ENCODE measurements at regions not wholly inside any gene's neighbourhood (a gene's known extent, or its start where the extent isn't known, plus 50 kb on each side); places are given as distances from the start of the nearest gene placed in this dataset.

- TF ChIP-seq, protein P1, sequence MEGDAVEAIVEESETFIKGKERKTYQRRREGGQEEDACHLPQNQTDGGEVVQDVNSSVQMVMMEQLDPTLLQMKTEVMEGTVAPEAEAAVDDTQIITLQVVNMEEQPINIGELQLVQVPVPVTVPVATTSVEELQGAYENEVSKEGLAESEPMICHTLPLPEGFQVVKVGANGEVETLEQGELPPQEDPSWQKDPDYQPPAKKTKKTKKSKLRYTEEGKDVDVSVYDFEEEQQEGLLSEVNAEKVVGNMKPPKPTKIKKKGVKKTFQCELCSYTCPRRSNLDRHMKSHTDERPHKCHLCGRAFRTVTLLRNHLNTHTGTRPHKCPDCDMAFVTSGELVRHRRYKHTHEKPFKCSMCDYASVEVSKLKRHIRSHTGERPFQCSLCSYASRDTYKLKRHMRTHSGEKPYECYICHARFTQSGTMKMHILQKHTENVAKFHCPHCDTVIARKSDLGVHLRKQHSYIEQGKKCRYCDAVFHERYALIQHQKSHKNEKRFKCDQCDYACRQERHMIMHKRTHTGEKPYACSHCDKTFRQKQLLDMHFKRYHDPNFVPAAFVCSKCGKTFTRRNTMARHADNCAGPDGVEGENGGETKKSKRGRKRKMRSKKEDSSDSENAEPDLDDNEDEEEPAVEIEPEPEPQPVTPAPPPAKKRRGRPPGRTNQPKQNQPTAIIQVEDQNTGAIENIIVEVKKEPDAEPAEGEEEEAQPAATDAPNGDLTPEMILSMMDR (IDR thresholded peaks at IDR 0.05), result no peak
- TF ChIP-seq POLR2A (IDR thresholded peaks at IDR 0.05), result no peak
These were observed 105.5 kb downstream of the TNFSF13B start for GRCh38 chr13:108375034-108375433.

Data from heart left ventricle (tissue), 13 donors.